SK-N-SH (cell line): ENCODE measurements at regions not wholly inside any gene's neighbourhood (a gene's known extent, or its start where the extent isn't known, plus 50 kb on each side); places are given as distances from the start of the nearest gene placed in this dataset.

Experiments used
- EZH2phosphoT487 ChIP-seq: fragments of 200-600 bp; sonication (generic); IDR thresholded peaks from 2 replicates; pipeline ENCODE4 v1.6.1; 2017; ENCODE audit warnings: low read depth, mixed run types, mild to moderate bottlenecking, antibody characterized with exemption, moderate library complexity, borderline replicate concordance
- GATA2 ChIP-seq: sonication (generic); formaldehyde crosslinking; IDR thresholded peaks from 2 replicates; pipeline ENCODE4 v1.5.0; 2020; ENCODE audit warnings: mild to moderate bottlenecking, missing genetic modification reagents
- NRF1 ChIP-seq: IDR thresholded peaks from 2 replicates; pipeline ENCODE4 v1.6.1; 2012; ENCODE audit warnings: low read depth, mild to moderate bottlenecking, low read length
- POLR2AphosphoS5 ChIP-seq: IDR thresholded peaks from 2 replicates; pipeline ENCODE4 v1.6.1; 2012; ENCODE audit warnings: low read depth, low read length

- TF ChIP-seq GATA2 (CRISPR knock-in tag) (no peak), NRF1 (no peak), POLR2AphosphoS5 (no peak), EZH2phosphoT487 (no peak)
Observed at GRCh38 chrX:10981506-10981905, 129.6 kb upstream of the HCCS start.
